ENCODE measurements at regions not wholly inside any gene's neighbourhood (a gene's known extent, or its start where the extent isn't known, plus 50 kb on each side); places are given as distances from the start of the nearest gene placed in this dataset.
"Not testable (repeated sequence)": the region's sequence is repeated elsewhere in the genome, so short reads cannot be mapped to it uniquely, and the experiment has no call there.

DNA sequence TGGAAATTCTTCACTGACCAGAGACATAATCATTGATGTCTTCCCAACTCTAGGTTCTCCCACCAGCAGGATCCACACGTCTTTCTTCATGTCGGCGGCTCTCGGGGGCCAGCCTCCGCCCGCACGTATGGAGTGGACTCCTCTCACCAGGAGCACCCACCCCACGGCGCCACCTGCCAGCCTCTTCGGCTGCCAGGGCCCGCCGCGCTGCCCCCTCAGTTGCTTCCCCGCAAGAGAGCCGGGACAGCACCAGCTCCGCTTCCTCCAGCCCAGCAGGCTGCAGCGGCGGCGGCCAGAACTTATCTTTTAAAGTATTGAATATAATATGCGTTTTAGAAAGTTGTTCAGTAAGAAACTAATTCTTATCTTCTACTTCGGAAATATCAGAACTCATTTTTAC is 273.5 kb downstream of the LIPI start:
- no peak for DNase-seq (ENCODE audit: low spot score)
- Histone ChIP-seq H3K9me3 (no peaks in the 10 kb centered on the region), H3K36me3 (no peaks in the 10 kb centered on the region), H3K4me1 (no peaks in the 10 kb centered on the region), H3K27ac (no peak overlapping the region), H3K27me3 (no peaks in the 10 kb centered on the region), H3K4me3 (no peak overlapping the region)
- TF ChIP-seq, protein P1, sequence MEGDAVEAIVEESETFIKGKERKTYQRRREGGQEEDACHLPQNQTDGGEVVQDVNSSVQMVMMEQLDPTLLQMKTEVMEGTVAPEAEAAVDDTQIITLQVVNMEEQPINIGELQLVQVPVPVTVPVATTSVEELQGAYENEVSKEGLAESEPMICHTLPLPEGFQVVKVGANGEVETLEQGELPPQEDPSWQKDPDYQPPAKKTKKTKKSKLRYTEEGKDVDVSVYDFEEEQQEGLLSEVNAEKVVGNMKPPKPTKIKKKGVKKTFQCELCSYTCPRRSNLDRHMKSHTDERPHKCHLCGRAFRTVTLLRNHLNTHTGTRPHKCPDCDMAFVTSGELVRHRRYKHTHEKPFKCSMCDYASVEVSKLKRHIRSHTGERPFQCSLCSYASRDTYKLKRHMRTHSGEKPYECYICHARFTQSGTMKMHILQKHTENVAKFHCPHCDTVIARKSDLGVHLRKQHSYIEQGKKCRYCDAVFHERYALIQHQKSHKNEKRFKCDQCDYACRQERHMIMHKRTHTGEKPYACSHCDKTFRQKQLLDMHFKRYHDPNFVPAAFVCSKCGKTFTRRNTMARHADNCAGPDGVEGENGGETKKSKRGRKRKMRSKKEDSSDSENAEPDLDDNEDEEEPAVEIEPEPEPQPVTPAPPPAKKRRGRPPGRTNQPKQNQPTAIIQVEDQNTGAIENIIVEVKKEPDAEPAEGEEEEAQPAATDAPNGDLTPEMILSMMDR (IDR thresholded peaks at IDR 0.05): no peak

DNA sequence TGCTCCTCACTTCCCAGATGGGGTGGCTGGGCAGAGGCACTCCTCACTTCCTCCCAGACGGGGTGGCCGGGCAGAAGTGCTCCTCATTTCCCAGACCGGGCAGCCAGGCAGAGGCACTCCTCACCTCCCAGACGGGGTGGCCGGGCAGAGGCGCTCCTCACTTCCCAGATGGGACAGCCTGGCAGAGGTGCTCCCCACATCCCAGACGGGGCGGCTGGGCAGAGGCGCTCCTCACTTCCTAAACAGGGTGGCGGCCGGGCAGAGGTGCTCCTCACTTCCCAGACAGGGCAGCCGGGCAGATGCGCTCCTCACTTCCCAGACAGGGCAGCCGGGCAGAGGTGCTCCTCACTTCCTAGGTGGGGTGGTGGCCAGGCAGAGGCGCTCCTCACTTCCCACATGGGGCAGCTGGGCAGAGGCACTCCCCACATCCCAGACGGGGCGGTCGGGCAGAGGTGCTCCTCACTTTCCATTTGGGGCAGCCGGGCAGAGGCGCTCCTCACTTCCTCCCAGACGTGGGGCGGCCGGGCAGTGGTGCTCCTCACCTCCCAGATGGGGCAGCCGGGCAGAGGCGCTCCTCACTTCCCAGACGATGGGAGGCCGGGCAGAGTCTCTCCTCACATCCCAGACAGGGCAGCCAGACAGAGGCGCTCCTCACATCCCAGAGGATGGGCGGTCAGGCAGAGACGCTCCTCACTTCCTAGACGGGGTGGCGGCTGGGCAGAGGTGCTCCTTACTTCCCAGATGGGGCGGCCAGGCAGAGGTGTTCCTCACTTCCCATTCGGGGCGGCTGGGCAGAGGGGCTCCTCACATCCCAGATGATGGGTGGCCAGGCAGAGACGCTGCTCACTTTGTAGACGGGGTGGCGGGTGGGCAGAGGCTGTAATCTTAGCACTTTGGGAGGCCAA is 274.5 kb downstream of the LIPI start:
- DNase-seq (ENCODE audit: low spot score); H3K36me3 ChIP-seq; H3K27ac ChIP-seq; H3K9me3 ChIP-seq; H3K4me1 ChIP-seq; H3K27me3 ChIP-seq; H3K4me3 ChIP-seq: not testable (repeated sequence)

DNA sequence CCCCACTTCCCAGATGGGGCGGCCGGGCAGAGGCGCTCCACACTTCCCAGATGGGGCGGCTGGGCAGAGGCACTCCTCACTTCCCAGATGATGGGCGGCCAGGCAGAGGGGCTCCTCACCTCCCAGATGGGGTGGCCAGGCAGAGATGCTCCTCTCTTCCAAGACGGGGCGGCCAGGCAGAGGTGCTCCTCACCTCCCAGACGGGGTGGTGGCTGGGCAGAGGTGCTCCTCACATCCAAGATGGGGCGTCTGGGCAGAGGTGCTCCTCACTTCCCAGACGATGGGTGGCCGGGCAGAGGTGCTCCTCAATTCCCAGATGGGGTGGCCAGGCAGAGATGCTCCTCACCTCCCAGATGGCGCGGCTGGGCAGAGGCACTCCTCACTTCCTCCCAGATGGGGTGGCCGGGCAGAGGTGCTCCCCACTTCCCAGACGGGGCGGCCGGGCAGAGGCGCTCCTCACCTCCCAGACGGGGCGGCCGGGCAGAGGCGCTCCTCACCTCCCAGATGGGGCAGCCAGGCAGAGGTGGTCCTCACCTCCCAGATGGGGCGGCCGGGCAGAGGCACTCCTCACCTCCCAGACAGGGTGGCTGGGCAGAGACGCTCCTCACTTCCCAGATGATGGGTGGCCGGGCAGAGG is 275.2 kb downstream of the LIPI start:
- not testable (repeated sequence) for H3K4me1 ChIP-seq; H3K9me3 ChIP-seq; H3K4me3 ChIP-seq; H3K27me3 ChIP-seq; DNase-seq (ENCODE audit: low spot score); H3K27ac ChIP-seq; H3K36me3 ChIP-seq

GRCh38 chr21:13934887-13935342 is 275.8 kb downstream of the LIPI start:
- H3K27ac ChIP-seq; H3K4me3 ChIP-seq; H3K36me3 ChIP-seq; H3K27me3 ChIP-seq; H3K9me3 ChIP-seq; DNase-seq (ENCODE audit: low spot score); H3K4me1 ChIP-seq: not testable (repeated sequence)

DNA sequence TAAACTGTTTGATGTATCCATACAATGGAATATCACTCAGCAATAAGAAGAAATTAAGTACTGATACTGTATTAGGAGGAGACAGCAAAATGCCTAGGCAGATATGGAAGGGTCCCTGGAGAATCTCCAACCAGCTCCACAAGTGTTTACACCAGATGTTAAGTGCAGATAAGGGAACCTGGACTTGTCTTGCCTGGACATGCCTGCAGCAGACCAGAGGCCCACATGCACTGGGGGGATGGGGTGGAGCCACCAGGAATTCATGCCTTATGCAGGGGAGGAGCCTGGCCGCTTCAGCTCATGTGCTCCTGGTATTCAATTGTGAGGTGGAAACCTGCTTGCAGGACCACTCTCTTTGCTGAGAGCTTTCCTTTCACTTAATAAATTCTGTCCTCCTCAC is 287.6 kb downstream of the LIPI start:
- H3K4me1 ChIP-seq; H3K27me3 ChIP-seq; H3K36me3 ChIP-seq; H3K27ac ChIP-seq; H3K9me3 ChIP-seq; DNase-seq (ENCODE audit: low spot score); H3K4me3 ChIP-seq: not testable (repeated sequence)

GRCh38 chr21:13921455-13921854 is 289.3 kb downstream of the LIPI start:
- not testable (repeated sequence) for H3K27ac ChIP-seq; H3K4me3 ChIP-seq; H3K27me3 ChIP-seq; H3K9me3 ChIP-seq; H3K4me1 ChIP-seq; H3K36me3 ChIP-seq; DNase-seq (ENCODE audit: low spot score)

- H3K36me3 ChIP-seq; H3K4me1 ChIP-seq; H3K9me3 ChIP-seq; H3K27me3 ChIP-seq; H3K27ac ChIP-seq; DNase-seq (ENCODE audit: low spot score); H3K4me3 ChIP-seq: not testable (repeated sequence)
Measured at GRCh38 chr21:13907385-13907784, 297.8 kb downstream of the POTED start.

GRCh38 chr21:13896596-13897247 is 287.1 kb downstream of the POTED start:
- H3K27ac ChIP-seq; H3K4me3 ChIP-seq; H3K36me3 ChIP-seq; H3K9me3 ChIP-seq; H3K4me1 ChIP-seq; DNase-seq (ENCODE audit: low spot score); H3K27me3 ChIP-seq: not testable (repeated sequence)

- not testable (repeated sequence) for H3K27ac ChIP-seq; H3K4me3 ChIP-seq; H3K27me3 ChIP-seq; H3K4me1 ChIP-seq; H3K36me3 ChIP-seq; H3K9me3 ChIP-seq; DNase-seq (ENCODE audit: low spot score)
Measured at GRCh38 chr21:13893617-13894016, 284.0 kb downstream of the POTED start.

- not testable (repeated sequence) for H3K4me1 ChIP-seq; H3K4me3 ChIP-seq; H3K9me3 ChIP-seq; H3K27me3 ChIP-seq; H3K36me3 ChIP-seq; H3K27ac ChIP-seq; DNase-seq (ENCODE audit: low spot score)
Measured at GRCh38 chr21:13893025-13893424, 283.4 kb downstream of the POTED start.

GRCh38 chr21:13892146-13892751 is 282.7 kb downstream of the POTED start:
- DNase-seq (ENCODE audit: low spot score); H3K27ac ChIP-seq; H3K36me3 ChIP-seq; H3K4me3 ChIP-seq; H3K9me3 ChIP-seq; H3K27me3 ChIP-seq; H3K4me1 ChIP-seq: not testable (repeated sequence)

- not testable (repeated sequence) for H3K27ac ChIP-seq; DNase-seq (ENCODE audit: low spot score); H3K27me3 ChIP-seq; H3K36me3 ChIP-seq; H3K9me3 ChIP-seq; H3K4me1 ChIP-seq; H3K4me3 ChIP-seq
Measured at GRCh38 chr21:13889176-13889575, 279.6 kb downstream of the POTED start.

GRCh38 chr21:13883641-13884395 is 274.2 kb downstream of the POTED start:
- not testable (repeated sequence) for H3K27me3 ChIP-seq; H3K36me3 ChIP-seq; H3K4me1 ChIP-seq; H3K4me3 ChIP-seq; H3K9me3 ChIP-seq; H3K27ac ChIP-seq; DNase-seq (ENCODE audit: low spot score)

All from right atrium auricular region (tissue), 2 donors.